ENCODE measurements at regions not wholly inside any gene's neighbourhood (a gene's known extent, or its start where the extent isn't known, plus 50 kb on each side); places are given as distances from the start of the nearest gene placed in this dataset.
A peak's percentile ranks its signal among the peaks of the same experiment; 100 is the strongest.

DNA sequence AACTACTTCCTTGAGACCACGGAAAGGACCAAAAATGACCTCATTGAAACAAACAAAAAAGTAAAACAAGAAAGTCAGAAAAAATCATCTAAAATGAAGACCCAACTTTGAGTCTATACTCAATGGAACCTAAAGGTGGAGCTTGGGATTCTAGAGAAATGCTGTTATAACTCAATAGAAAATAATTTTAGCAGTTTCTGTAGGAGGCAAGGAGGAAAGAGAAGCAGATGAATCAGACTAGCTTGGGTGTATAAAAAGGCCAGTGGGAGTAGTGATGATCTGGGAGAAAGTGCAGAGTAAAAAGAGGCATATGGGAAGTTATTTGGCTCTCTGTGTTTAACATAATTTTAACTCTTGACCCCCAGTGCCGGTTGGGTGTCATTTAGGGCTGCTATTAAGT is 94.4 kb downstream of the TMCO5A start:
- Histone ChIP-seq H3K4me3 (no peak overlapping the region), H3K27me3 (no peaks in the 10 kb centered on the region), H3K36me3 (no peaks in the 10 kb centered on the region), H3K9me3 (no peaks in the 10 kb centered on the region), H3K4me1 (no peaks in the 10 kb centered on the region), H3K27ac (no peak overlapping the region)
- intact Hi-C loops (cut with DNase I): no loop called here
- TF ChIP-seq, protein P1, sequence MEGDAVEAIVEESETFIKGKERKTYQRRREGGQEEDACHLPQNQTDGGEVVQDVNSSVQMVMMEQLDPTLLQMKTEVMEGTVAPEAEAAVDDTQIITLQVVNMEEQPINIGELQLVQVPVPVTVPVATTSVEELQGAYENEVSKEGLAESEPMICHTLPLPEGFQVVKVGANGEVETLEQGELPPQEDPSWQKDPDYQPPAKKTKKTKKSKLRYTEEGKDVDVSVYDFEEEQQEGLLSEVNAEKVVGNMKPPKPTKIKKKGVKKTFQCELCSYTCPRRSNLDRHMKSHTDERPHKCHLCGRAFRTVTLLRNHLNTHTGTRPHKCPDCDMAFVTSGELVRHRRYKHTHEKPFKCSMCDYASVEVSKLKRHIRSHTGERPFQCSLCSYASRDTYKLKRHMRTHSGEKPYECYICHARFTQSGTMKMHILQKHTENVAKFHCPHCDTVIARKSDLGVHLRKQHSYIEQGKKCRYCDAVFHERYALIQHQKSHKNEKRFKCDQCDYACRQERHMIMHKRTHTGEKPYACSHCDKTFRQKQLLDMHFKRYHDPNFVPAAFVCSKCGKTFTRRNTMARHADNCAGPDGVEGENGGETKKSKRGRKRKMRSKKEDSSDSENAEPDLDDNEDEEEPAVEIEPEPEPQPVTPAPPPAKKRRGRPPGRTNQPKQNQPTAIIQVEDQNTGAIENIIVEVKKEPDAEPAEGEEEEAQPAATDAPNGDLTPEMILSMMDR (IDR thresholded peaks at IDR 0.05): no peak
- ATAC-seq (peak; percentile 56), DNase-seq (peak in 1 of 4 donors; percentile 15)

DNA sequence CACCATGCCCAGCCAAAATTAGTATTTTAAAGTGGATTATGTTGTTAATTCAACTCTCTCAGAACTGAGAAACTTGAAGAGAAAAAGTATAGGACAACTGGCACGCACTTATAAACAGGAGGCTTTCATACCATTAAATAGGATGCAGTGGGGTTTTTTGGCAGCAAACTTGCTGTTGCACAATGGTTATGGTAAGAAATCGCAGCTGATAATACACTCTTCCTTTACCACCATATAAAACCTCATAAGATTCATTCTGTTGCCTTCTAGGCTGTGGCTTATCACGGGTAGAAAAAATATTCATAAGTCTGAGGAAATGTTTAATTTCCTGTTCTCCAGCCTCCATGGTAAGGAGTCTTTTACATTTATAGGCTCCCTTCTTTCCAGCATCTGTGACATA is 95.3 kb downstream of the TMCO5A start:
- H3K36me3 ChIP-seq: no peaks in the 10 kb centered on the region
- H3K27ac ChIP-seq: no peak overlapping the region
- no peak overlapping the region for H3K4me3 ChIP-seq
- TF ChIP-seq, protein P1 (IDR thresholded peaks at IDR 0.05): no peak
- ATAC-seq (no peak), DNase-seq (peak in 2 of 4 donors; percentile 36 to 55)
- no peaks in the 10 kb centered on the region for H3K4me1 ChIP-seq
- H3K9me3 ChIP-seq: no peaks in the 10 kb centered on the region
- intact Hi-C loops (cut with DNase I): no loop called here
- no peaks in the 10 kb centered on the region for H3K27me3 ChIP-seq

DNA sequence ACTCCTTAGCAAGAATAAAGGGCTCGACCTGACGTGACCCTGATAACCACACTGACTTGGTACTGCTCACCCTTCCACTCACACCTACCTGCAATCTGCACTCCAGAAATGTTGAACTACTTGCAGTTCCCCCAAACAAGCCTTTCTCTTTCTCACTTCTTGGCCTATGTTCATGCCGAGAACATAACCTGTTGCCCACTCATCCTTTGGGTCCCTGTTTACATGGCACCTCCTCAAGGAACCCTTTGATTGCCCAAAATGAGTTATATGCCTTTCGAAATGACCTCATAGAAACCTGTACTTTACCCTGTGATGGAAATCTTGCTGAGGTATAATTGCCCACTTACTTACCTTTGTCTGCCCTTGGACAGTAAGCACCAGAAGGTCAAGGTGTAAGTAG is 96.2 kb downstream of the TMCO5A start:
- Histone ChIP-seq H3K27ac (no peak overlapping the region), H3K4me1 (no peaks in the 10 kb centered on the region), H3K9me3 (no peaks in the 10 kb centered on the region), H3K4me3 (no peak overlapping the region), H3K27me3 (no peaks in the 10 kb centered on the region), H3K36me3 (no peaks in the 10 kb centered on the region)
- DNase-seq (no peak), ATAC-seq (no peak)
- TF ChIP-seq, protein P1 (IDR thresholded peaks at IDR 0.05): no peak
- intact Hi-C loops (cut with DNase I): no loop called here

DNA sequence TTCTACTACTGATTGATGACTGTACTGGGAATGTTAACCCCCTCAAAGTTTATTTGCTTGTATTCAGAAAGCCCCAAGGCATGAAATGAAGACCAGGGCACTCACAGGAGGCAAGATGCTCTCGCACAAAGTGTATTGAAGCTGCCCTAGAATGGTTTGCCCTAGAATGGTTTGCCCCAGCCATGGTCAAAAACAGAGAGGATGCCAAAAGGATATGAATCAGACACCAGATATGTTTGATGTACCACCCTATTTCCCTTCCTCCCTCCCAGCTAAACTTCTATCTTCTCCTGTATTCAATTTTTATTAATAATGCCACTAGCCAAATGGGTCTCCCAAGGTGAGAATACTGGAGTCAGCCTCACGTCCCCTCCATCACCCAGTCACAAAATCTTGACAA is 101.3 kb downstream of the TMCO5A start:
- no peaks in the 10 kb centered on the region for H3K4me1 ChIP-seq
- H3K27me3 ChIP-seq: no peaks in the 10 kb centered on the region
- no peak for ATAC-seq
- TF ChIP-seq, protein P1 (IDR thresholded peaks at IDR 0.05): no peak
- H3K27ac ChIP-seq: no peak overlapping the region
- no peak overlapping the region for H3K4me3 ChIP-seq
- intact Hi-C loops (cut with DNase I): no loop called here
- no peaks in the 10 kb centered on the region for H3K9me3 ChIP-seq
- DNase-seq: no peak
- H3K36me3 ChIP-seq: no peaks in the 10 kb centered on the region

DNA sequence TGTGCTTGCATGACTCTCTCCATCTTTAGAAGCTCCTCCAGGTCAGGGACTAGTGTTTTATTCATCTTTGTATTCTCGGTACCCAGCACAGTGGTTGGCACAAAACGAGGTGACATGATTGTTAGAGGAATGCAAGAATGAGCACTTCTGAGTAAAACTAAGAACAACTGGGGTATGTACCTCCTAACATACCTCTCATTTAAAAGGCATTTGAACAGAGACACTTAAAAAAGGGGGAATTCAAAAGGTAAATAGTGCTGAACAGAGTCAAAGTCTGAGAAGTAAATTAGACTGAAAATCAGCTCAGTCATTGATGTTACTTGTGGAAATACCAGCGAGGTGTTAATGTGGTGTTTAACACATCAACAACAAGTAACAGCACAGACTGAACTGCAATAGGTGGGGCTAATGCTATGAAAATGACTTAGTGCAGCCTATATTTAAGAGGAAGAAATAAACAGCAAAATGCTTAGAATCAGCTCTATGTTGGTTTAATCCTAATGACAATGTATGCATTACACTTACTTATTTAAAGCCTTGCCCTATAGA is 102.4 kb downstream of the TMCO5A start:
- no peak overlapping the region for H3K27ac ChIP-seq
- intact Hi-C loops (cut with DNase I): no loop called here
- peak; percentile 31 for ATAC-seq
- TF ChIP-seq, protein P1 (IDR thresholded peaks at IDR 0.05): no peak
- H3K4me1 ChIP-seq: peaks cover 0 to 6% of the 10 kb centered on the region in 2 donors
- no peaks in the 10 kb centered on the region for H3K9me3 ChIP-seq
- H3K27me3 ChIP-seq: no peaks in the 10 kb centered on the region
- H3K4me3 ChIP-seq: no peak overlapping the region
- H3K36me3 ChIP-seq: no peaks in the 10 kb centered on the region
- no peak for DNase-seq

Measured in left lung (tissue), 4 donors.